NCI-H510A (cell line): ENCODE measurements at regions not wholly inside any gene's neighbourhood (a gene's known extent, or its start where the extent isn't known, plus 50 kb on each side); places are given as distances from the start of the nearest gene placed in this dataset.
"Not testable (repeated sequence)": the region's sequence is repeated elsewhere in the genome, so short reads cannot be mapped to it uniquely, and the experiment has no call there.

Experiments
- DNase-seq: peaks from one replicate; lab custom pipeline; 2025; lab: John Stamatoyannopoulos, UW

GRCh38 chr14:48260394-48261295 is 585.2 kb upstream of the MDGA2 start:
- not testable (repeated sequence) for DNase-seq

DNA sequence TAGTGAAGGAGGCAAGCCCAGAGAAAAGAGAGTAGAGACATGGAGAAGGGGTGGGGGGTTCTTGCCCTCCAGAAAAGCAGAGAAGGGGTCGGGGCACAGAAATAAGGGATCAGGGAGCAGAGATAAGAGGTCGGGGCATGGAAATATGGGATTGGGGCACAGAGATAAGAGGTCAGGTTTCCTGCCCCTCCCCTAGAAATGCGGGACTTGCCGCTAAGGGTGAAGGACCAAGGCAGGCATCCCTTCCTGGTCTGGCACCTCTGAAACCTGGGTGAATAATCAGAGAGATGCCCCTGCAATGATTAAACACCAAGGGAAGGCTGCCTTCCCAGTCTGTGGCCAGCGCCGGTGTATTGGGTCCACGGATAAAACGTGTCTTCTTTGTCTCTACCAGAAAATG is 584.5 kb upstream of the MDGA2 start:
- DNase-seq = not testable (repeated sequence)

DNA sequence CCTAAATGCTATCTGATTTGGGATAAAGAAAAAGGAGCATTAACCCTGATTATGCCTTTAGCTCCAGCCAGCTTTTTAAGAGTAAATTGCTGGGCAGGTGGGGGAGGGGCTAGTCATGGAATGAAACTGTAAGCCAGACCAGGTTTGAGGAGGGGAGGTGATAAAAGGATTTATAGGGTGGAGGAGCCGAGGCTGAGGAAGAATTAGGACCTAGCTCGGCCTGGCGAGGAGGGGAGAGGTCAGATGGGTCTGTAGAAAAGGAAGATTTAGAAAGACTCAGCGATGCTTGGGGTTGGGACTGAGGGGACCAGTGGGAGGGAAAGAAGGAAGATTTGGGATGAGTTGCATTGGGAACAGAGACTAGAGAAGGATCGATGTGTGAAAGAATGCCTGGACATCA is 583.8 kb upstream of the MDGA2 start:
- not testable (repeated sequence) for DNase-seq

- DNase-seq = not testable (repeated sequence)
Observed at GRCh38 chr14:48258703-48259102, 583.3 kb upstream of the MDGA2 start.

DNA sequence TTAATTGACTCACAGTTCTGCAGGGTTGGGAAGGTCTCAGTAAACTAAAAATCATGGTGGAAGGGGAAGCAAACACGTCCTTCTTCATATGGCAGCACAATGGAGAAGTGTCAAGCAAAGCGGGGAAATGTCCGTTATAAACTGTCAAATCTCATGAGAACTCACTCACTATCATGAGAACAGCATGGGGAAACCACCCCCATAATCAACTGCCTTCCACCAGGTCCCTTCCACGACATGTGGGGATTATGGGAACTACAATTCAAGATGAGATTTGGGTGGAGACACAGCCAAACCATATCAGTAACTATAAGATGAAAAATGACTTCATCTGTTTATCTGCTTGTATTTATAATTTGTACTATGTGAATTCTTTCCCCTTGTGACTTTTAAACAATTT is 577.6 kb upstream of the MDGA2 start:
- DNase-seq = no peak

DNA sequence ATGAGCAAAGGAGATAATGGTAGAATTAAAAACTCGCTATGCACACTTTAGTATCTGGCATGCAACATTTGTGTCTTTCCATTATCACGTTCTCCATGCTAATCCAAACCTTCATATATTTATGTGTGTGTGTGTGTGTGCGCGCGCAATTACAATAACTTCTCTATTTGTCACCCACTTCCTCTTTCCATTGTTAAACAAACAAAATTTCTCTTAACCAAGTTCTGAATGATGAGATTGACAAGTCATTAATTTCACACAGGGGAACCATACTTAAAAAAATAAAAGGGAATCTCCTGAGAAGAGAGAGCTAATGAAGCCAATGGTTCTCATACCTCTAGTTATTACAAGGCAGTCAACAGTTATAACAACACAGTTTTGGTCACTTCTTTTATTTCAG is 575.9 kb upstream of the MDGA2 start:
- DNase-seq = no peak

GRCh38 chr14:48250575-48250974 is 575.2 kb upstream of the MDGA2 start:
- no peak for DNase-seq

DNA sequence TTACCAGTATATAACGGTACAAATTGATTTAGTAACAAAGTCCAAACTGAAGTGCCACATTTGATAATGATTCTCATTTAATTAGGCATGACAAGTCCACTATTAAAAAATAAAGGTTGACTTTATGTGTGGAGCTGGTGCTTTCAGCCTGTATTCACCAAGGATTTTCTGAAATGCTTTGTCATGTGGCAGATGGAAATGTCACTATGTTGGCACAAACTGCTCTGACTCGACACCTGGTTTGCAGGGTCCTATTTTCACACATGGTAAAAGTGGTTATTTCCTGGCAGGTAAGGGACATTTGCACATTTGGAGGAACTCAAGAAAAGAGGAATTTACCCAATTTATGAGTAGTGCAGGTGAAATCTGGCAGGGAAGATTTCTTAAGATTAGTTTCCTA is 572.6 kb upstream of the MDGA2 start:
- no peak for DNase-seq

DNA sequence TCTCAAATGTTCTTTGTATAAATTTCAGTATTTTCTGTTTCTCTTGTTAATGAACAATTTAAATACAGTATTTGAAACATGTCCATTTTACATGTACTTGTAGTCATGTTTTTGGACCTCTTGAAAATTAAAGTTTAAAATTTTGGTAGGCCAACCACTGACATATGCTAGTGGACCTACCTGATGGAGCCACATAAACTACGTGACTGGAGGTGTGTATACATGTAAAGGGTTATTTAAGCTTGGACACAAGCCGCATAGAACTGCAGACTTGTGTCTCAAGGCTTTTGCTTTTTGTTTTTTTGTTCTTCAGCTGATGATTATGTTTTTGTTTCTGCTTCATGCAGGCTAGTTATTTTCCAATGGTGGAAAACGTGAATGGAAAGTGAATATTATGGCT is 568.5 kb upstream of the MDGA2 start:
- no peak for DNase-seq

GRCh38 chr14:48229091-48229490 is 553.7 kb upstream of the MDGA2 start:
- DNase-seq = no peak

DNA sequence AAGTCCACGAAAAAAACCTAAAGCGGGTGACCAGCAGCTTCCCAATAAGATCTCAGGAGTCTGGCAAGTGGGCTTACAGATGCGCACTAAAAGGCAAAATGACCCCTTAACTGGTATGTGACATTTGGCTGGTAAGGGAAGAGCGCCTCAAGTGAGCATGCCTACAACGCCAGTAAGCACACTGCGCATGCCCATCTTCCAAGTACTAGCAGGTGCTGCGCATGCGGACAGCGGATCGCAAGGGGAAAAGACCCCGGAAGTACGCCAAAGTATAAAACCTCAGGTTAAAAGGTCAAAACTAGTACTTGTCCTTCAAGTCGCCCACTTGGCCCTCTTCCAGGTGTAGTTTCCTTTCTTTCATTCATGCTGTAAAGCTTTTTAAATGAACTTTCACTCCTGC is 518.5 kb upstream of the MDGA2 start:
- DNase-seq = no peak

- not testable (repeated sequence) for DNase-seq
Observed at GRCh38 chr14:48149624-48150023, 474.2 kb upstream of the MDGA2 start.

GRCh38 chr14:48140804-48141203 is 465.4 kb upstream of the MDGA2 start:
- no peak for DNase-seq

DNA sequence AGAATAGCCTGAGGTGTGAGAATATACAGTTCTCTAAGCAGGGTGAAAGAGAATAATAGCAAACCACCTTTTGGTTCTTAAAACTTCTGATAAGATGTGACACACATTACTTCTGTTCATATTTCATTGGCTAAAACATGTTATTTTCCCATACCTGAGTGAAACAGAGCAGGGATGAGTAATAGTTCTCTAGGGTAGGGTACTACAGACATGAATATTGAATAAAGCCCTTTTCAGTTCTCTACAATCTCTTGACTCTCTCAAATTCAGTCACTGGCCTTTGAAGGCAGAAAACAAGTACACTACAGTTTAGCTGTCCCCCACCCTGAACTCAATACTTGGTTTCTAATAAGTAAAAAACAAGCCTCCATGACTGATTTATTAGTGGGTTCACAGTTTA is 454.1 kb upstream of the MDGA2 start:
- DNase-seq = no peak

DNA sequence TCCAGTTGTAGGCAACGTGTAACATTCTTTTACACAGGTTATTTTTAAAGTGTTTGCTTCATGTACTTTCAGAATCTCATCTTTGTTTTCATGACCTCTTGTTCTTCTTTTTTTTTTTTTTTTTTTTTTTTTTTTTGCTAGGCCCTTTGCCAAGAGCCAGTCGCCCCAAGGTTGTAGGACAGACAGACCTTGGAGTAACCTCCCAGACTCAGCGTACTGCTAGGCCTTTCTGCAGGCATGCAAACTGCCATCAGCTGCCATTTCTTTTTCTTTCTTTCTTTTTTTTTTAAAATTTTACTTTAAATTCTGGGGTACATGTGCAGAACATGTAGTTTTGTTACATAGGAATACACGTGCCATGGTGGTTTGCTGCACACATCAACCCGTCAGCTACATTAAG is 452.3 kb upstream of the MDGA2 start:
- DNase-seq = no peak

DNA sequence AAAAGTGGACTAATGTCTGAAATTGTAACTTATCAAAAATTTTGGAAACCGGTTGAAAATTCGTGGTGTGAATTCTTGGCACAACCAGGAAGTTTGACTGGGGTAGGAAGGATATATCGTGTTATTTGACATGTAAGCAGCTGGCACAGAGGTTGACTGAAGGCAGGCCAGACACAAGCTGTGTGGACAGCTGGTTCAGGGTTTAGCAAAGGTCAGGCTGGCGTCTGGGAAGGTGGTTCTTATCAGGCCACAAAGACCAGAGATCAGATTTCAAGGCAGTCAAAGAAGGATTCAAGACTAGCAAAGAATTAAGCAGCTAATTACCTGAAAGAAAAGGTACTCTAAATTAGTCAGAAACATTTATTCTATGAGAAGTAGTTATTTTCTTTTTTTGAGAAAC is 450.2 kb upstream of the MDGA2 start:
- no peak for DNase-seq

- DNase-seq = no peak
Observed at GRCh38 chr14:48113713-48114112, 438.3 kb upstream of the MDGA2 start.

DNA sequence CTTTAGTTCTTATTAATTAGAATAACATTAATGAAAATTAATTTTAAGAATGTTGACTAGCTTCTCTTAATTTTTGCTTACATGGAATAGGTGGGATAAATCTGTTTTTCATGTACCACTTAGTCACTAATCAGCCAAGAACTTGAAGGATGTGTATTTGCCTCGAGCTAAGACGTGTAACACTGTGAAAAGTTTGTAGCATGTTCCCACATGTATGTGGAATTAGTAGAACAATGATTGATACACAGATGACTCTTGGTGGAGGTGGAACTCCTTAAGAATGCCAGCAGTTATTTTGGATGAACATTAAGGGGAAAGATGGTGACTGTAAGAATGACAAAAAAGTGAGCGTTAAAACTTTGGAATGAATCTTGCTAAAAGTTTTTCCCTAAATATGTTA is 435.7 kb upstream of the MDGA2 start:
- no peak for DNase-seq

- no peak for DNase-seq
Observed at GRCh38 chr14:48107646-48108045, 432.2 kb upstream of the MDGA2 start.

- no peak for DNase-seq
Observed at GRCh38 chr14:48096897-48097296, 421.5 kb upstream of the MDGA2 start.

DNA sequence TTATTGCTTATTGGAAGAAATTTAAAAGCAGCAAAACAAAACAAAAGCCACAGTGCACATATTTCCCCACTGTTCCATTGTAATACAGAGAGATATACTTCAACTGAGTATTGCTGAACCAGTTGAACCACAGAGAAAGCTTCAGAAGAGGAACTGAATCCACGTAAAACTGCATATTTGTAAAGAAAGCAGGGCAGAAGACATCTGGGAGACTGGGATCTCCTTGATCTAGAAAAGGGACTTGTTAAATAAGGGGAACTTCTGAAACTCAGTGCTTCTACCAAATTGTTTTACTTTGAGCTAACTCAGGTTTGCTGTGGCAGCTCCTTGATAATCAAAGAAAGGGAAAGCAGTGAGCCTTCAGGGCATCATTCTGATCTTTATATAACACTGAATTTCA is 411.1 kb upstream of the MDGA2 start:
- DNase-seq = no peak

DNA sequence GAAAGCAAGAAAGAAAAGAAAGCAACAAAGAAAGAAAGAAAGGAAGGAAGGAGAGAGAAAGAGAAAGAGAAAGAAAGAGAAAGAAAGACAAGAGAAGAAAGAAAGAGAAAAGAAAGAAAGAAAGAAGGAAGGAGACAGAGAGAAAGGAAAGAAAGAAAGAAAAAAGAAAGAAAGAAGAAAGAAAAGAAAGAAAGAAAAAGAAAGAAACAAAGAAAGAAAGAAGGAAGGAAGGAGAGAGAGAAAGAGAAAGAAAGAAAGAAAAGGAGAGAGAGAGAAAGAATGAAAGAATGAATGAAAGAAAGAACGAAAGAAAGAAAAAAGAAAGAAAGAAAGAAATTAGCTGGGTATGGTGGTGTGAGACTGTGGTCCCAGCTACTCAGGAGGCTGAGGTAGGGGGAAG is 400.1 kb upstream of the MDGA2 start:
- no peak for DNase-seq

DNA sequence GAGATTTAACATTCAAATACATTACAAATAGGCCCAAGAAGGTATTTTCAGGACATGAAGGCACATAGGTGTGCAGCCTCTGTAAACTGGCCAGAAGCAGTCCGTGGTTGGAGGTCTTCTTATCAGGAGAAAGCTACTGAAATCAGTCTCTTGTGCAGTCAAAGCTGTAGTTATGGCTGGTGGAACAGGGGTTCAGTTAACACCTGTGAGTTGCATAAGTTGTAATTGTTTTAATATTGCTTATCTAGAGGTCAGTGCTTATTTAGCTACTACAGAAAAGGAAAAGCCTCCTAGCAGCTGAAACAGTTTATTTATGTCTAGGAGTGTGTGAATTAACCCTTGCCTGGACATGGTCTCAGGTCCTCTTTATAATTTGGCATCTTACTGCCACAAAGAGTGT is 377.6 kb upstream of the MDGA2 start:
- no peak for DNase-seq

DNA sequence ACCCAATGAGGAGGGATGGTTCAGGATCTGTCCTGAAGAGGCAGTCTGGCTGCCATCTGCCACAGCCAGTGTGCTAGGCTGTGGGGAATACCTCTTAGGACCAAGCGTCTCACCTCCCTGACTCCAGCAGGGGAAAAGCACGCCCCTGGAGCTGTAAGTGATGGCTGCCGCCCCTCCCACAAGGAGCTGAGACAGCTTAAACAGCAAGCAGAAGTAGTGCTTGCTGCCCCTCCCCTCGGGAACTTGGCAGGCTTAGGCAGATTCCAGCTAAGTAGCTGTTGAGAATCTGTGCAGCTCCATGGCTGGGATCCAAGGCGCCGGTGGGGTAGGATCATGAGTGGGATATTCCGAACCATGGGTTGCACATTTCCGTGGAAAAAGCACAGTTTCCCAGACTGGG is 360.4 kb upstream of the MDGA2 start:
- DNase-seq = no peak
